ENCODE measurements at regions not wholly inside any gene's neighbourhood (a gene's known extent, or its start where the extent isn't known, plus 50 kb on each side); places are given as distances from the start of the nearest gene placed in this dataset.
"Not testable (repeated sequence)": the region's sequence is repeated elsewhere in the genome, so short reads cannot be mapped to it uniquely, and the experiment has no call there.

DNA sequence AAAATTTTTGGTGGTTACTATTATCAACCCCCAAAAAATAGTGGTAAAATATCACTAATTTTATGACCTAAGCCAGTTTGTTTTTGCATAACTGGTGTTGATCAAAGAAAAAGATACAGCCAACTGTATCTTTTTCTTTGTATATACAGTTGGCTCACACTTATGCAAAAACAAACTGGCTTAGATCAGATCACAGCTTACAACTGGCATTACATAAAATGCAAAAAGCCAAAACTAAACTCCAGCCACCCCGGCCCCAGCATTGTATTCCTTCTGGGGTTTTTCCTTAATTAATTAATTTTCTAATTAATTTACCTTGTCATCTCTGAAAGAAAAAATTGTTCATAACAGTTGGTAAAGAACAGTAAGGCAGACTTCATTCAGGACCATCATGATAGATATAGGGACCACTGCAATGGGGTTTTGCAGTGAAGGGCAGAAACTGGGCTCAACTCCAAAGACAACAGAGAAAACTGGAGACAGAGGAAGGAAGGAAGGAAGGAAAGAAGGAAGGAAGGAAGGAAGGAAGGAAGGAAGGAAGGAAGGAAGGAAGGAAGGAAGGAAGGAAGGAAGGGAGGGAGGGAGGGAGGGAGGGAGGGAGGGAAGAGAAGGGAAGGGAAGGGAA, 202.1 kb downstream of the HNRNPD start:
- DNase-seq: no peak

GRCh38 chr4:82149750-82150149, 224.0 kb downstream of the HNRNPD start:
- no peak for DNase-seq

- DNase-seq: no peak
These were observed 227.9 kb downstream of the HNRNPD start for GRCh38 chr4:82145850-82146249.

DNA sequence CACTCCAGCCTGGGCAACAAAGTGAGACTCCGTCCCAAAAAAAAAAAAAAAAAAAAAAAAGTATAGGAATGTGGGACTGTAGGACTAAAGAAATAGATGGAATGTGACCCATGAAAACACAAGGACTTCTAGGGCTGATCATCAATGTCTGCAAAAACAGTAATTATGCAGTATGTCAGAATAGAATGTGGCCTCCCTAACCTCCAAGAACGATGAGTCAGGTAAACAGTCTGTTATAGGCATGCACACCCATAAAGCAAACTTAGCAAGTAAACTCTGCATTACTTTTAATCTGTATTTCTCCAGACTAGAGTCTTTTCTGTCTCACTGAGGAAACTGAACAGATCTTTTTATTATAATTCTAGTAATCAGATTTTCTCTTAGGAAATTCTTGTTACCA, 233.4 kb downstream of the HNRNPD start:
- no peak for DNase-seq

GRCh38 chr4:82139287-82139686, 234.5 kb downstream of the HNRNPD start:
- DNase-seq: no peak

DNA sequence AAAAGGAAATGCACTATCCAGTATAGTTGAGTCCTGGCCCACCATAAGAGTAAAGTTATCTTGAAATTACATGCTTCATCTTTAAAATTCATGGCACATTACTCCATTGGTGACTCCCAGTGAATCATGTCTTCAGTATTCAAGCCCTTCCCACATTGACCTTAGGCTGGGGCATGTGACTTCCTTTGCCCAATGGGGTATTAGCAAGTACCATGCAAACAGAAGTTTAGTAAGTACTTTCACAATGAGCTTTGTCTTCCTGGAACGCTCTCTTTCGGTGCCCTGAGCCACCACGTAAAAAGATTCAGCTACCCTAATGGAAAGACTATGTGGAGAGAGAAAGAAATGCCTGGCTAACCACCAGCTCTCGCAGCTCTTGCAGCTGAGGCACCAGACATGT, 235.4 kb downstream of the HNRNPD start:
- no peak for DNase-seq

GRCh38 chr4:82136161-82136801, 237.5 kb downstream of the HNRNPD start:
- no peak for DNase-seq

GRCh38 chr4:82128355-82128754, 245.4 kb downstream of the HNRNPD start:
- DNase-seq: no peak

GRCh38 chr4:82126512-82127040, 247.2 kb downstream of the HNRNPD start:
- DNase-seq: no peak

- DNase-seq: no peak
These were observed 247.9 kb downstream of the HNRNPD start for GRCh38 chr4:82125787-82126297.

DNA sequence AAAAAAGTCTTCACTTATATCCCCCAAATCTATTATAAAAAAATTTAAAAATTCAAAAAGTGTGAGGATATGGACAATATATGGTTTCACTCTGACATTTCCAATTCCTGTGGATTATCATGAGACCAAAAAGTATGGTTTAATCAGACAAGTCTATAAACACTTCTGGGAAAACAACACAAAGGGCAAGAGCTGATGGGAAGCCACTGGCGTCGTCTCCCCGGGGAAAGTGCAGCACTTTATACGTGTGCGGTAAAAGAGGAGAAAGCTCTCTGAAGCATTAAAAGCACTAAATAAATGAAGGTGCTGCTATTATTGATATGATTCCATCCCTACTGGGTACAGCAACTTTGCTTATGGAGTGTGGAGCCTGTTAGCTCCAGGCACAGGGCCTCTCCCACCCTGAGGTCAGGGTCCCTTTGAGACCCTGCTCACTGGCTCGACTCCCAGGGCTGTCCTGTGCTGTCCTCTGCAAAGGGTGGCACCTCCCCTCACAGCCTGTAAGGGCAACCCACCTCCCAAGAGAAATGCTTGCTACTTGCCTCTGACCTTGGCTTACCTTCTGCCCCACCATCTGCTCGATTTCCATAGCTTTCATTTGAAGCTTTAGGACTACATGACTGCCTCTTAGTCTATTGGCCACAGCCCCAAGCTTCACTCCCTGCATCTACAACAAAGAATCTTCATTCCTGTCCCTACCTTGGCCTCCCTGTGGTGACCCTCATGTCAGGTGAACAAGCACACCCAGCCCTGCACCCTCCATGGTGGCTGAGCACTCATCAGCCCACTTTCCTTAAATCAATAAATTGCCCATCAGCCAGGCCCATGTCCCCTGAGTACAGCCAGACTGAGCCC, 248.6 kb downstream of the HNRNPD start:
- DNase-seq: no peak

- DNase-seq: no peak
These were observed 249.4 kb downstream of the HNRNPD start for GRCh38 chr4:82124365-82124764.

DNA sequence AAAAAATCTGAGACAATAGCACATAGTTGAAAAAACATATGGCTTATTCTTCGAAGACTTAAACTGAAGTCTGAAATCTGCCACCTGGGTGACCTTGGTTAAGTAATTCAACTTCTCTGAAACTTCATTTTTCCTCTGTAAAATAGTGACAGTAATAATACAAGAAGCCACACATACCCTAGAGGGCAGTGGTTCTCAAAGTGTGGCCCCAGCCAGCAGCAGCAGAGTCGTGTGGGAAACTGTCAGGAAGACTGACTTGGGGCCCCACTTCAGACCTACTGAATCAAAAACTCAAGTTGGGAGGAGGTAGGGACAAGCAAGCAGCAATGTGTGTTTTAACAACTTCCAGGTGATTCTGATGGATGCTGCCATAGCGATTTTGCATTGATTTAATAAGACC, 249.9 kb downstream of the HNRNPD start:
- no peak for DNase-seq

- not testable (repeated sequence) for DNase-seq
These were observed 258.6 kb downstream of the HNRNPD start for GRCh38 chr4:82115183-82115582.

DNA sequence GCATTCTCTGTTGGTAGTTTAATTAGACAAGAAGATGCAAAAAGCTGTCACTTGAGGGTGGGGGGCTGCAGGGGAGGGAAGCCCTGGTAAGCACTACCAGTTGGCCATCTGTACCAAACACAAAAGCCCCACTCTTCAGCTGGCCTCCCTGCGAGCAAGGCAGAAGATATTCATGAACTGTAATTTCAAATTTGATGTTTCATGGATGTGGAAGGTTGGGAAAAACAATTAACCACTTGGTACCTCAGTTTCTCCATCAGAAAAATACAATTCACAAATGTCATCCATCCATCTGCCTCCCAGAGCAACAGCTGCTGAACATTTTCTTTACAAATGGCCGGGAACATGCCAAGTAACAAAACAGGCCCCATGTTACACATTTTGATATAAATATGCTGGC, 265.3 kb downstream of the HNRNPD start:
- no peak for DNase-seq

DNA sequence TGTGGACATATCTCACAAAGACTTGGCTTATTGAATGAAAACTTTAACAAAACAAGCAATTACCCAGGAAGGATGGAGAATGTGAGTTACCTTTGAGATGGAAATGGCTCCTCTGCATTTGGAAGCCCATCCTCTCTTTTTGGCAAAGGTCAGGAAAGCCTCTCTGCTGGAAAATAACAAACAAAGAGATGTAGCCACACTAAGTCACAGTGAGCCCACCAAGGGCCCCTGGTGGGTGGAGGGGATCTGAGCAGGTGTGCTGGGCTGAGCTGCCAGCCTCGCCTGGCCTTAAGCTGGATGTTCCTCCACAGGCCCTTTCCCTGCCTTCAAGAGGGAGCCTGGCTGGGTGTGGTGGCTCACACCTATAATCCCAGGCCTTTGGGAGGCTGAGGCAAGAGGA, 269.2 kb downstream of the HNRNPD start:
- no peak for DNase-seq

DNA sequence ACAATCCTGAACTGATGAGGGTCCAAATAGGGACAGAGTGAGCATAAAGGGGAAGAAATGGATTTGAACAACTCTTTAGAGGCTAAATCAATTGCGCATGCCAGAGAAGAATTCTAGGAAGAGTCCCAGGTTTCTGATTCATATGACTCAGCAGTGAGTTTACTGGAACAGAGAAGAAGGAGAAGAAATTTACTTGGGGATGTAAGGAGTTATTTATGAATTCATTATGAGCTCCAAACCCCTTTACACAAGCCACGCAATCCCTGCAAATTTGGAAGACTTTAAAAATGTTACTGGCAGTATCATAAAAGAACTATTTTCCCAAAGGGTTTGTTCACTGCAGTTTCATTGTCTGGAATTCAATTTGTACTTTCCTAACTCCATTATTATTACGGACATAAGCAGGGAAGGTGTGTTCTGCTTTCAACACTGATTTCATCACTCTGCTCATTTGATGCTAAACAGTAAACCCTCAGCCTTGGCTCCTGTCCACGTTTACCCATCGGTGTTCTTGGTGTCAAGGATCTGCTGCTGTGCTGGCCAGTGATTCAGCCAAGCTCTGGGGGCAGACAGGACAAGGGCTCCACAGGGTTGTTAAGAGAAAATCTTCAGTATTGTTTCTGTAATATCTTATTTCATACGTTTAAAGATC, 273.7 kb downstream of the HNRNPD start:
- DNase-seq: no peak

GRCh38 chr4:82097504-82097903, 276.3 kb downstream of the HNRNPD start:
- DNase-seq: no peak

- DNase-seq: no peak
These were observed 283.1 kb downstream of the HNRNPD start for GRCh38 chr4:82090717-82091116.

DNA sequence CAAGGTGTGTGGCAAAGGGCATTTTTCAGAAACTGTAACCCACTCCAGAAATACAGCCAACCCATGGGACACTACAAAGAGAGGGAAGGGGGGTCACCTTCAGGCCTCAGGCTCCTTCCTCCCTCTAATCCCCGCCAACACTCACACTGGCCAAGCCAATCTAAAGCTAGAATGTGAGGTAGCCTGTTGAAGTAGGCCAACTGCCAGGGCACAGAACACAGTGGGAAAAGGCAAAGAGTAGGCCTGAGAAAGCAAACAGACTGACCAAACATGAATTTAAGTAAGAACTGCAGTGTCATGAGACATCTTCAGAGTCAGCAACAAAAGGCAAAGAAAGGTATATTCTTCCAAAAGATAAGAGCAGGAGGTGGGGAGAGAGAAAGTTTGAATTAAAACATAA, 289.0 kb downstream of the HNRNPD start:
- no peak for DNase-seq

DNA sequence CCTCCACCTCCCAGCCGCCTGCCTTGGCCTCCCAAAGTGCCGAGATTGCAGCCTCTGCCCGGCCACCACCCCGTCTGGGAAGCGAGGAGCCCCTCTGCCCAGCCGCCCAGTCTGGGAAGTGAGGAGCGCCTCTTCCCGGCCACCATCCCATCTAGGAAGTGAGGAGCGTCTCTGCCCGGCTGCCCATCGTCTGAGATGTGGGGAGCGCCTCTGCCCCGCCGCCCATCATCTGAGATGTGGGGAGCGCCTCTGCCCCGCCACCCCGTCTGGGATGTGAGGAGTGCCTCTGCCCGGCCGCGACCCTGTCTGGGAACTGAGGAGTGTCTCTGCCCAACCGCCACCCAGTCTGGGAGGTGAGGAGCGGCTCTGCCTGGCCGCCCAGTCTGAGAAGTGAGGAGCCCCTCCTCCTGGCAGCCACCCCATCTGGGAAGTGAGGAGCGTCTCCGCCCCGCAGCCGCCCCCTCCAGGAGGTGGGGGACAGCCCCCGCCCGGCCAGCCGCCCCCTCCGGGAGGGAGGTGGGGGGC, 296.3 kb downstream of the HNRNPD start:
- DNase-seq: not testable (repeated sequence)

DNA sequence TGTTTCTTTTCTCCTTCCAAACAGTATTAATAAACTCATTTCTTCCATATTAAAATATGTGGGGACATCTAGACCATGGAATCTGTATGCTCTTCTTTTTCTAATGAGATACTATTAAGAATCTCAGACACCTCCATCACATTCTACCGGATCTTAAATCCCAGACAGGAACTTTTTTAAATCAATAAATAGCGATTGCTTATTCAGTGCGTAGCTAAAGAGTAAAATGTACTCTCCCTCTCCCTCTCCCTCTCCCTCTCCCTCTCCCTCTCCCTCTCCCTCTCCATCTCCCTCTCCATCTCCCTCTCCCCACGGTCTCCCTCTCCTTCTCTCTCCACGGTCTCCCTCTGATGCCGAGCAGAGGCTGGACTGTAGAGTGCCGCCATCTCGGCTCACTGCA, 297.0 kb downstream of the HNRNPD start:
- no peak for DNase-seq

DNA sequence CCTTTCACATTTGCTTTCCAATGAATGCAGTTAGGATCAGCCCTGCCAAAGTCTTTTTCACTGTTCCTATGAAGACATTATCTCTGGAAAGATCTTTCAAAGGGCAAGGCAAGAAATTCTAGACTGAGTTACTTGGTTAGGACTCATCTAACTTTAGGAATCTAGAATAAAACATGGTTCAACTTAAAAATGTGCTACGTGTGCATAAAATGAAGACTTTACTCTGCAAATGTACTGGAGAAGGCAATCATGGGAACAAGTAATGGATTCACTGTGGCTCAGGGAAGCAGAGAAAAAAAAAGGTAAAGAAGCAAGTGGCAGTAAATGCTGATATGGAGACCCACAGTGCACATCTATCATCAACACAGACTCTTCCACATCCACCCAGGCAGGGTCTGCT, 297.4 kb downstream of the HNRNPD start:
- DNase-seq: no peak
